AG04450 (cell line): ENCODE measurements at regions not wholly inside any gene's neighbourhood (a gene's known extent, or its start where the extent isn't known, plus 50 kb on each side); places are given as distances from the start of the nearest gene placed in this dataset.

ENCODE experiments used
- CTCF ChIA-PET: fragments of 300-600, 350-600 bp; formaldehyde crosslinking; extraction: SDS; loops from one replicate; lab custom pipeline; 2022; ENCODE audit warnings: antibody characterized with exemption, inconsistent platforms; lab: Charles Lee
- POLR2A ChIA-PET: fragments of 350-600 bp; formaldehyde crosslinking; extraction: SDS; loops from one replicate; lab custom pipeline; 2021; ENCODE audit warnings: antibody characterized with exemption, inconsistent platforms; lab: Yijun Ruan, JAX
- DNase-seq: peaks from one replicate; pipeline ENCODE4 v3.0.0-alpha.2; 2011; ENCODE audit warnings: low read depth, low spot score
- H3K27ac ChIP-seq: one replicate; pipeline ENCODE4 v1.5.1; 2012; ENCODE audit warnings: low read depth, low read length, control low read depth
- H3K27me3 ChIP-seq: one replicate; pipeline ENCODE4 v1.6.0; 2012; ENCODE audit warnings: low read length; ENCODE audit not compliant: control insufficient read depth, insufficient read depth
- H3K4me3 ChIP-seq: 2 replicates; pipeline ENCODE4 v1.5.1; 2011; ENCODE audit warnings: mild to moderate bottlenecking, low read depth, low read length, control low read depth
- H3K9me3 ChIP-seq: 2 replicates; pipeline ENCODE4 v1.5.1; 2012; ENCODE audit warnings: low read length; ENCODE audit not compliant: control insufficient read depth, insufficient read depth
- TF ChIP-seq, protein P1 (sequence below): IDR thresholded peaks from 2 replicates; pipeline ENCODE4 v1.5.1; 2011; ENCODE audit warnings: low read depth, low read length, control low read depth, inconsistent platforms

- no peak overlapping the region for H3K4me3 ChIP-seq
- TF ChIP-seq, protein P1, sequence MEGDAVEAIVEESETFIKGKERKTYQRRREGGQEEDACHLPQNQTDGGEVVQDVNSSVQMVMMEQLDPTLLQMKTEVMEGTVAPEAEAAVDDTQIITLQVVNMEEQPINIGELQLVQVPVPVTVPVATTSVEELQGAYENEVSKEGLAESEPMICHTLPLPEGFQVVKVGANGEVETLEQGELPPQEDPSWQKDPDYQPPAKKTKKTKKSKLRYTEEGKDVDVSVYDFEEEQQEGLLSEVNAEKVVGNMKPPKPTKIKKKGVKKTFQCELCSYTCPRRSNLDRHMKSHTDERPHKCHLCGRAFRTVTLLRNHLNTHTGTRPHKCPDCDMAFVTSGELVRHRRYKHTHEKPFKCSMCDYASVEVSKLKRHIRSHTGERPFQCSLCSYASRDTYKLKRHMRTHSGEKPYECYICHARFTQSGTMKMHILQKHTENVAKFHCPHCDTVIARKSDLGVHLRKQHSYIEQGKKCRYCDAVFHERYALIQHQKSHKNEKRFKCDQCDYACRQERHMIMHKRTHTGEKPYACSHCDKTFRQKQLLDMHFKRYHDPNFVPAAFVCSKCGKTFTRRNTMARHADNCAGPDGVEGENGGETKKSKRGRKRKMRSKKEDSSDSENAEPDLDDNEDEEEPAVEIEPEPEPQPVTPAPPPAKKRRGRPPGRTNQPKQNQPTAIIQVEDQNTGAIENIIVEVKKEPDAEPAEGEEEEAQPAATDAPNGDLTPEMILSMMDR = no peak
- no peak for DNase-seq
- CTCF ChIA-PET = no interaction called here
- H3K9me3 ChIP-seq = peaks cover 80% of the 10 kb centered on the region
- POLR2A ChIA-PET = no interaction called here
- H3K27me3 ChIP-seq = no peaks in the 10 kb centered on the region
- no peak overlapping the region for H3K27ac ChIP-seq
Observed at GRCh38 chr22:49545606-49546005, 282.1 kb downstream of the BRD1 start.

GRCh38 chr22:49544286-49544685 lies 283.4 kb downstream of the BRD1 start:
- H3K9me3 ChIP-seq = peaks cover 74% of the 10 kb centered on the region
- H3K4me3 ChIP-seq = no peak overlapping the region
- H3K27ac ChIP-seq = no peak overlapping the region
- TF ChIP-seq, protein P1 = no peak
- no peaks in the 10 kb centered on the region for H3K27me3 ChIP-seq
- no peak for DNase-seq
- CTCF ChIA-PET = no interaction called here
- POLR2A ChIA-PET = no interaction called here

GRCh38 chr22:49543876-49544275 lies 283.8 kb downstream of the BRD1 start:
- ChIA-PET POLR2A (no interaction called here), CTCF (no interaction called here)
- Histone ChIP-seq H3K27me3 (no peaks in the 10 kb centered on the region), H3K27ac (no peak overlapping the region), H3K4me3 (no peak overlapping the region), H3K9me3 (peaks cover 70% of the 10 kb centered on the region)
- DNase-seq = no peak
- TF ChIP-seq, protein P1 = no peak

DNA sequence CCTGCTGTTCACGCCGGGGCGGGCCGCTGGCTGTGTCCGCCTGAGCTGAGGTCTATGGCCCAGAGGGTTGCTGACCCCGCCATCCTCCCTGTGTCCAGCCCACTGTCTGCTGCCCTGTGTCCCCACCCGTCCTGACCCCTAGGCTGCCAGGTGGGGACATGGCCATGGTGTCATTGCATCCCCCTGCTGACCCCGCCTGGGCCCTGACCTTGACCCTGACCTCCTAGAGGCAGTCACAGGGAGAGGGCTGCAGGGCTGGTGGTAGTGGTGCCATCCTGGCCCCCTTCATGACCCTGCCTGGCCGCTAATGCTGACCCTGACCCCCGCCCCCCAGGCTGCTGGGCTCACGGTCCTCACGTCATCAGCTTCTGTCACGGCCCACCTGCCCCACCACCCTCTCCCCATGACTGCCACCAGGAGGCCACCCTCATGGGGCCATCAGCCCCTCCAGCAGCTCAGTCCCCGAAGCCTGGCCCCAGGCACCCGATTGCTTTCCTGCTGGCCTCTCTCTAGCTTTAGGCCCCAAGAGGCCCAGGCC lies 285.9 kb downstream of the BRD1 start:
- Histone ChIP-seq H3K4me3 (no peak overlapping the region), H3K9me3 (peaks cover 61% of the 10 kb centered on the region), H3K27me3 (no peaks in the 10 kb centered on the region), H3K27ac (no peak overlapping the region)
- no peak for DNase-seq
- ChIA-PET POLR2A (no interaction called here), CTCF (no interaction called here)
- TF ChIP-seq, protein P1 = no peak

DNA sequence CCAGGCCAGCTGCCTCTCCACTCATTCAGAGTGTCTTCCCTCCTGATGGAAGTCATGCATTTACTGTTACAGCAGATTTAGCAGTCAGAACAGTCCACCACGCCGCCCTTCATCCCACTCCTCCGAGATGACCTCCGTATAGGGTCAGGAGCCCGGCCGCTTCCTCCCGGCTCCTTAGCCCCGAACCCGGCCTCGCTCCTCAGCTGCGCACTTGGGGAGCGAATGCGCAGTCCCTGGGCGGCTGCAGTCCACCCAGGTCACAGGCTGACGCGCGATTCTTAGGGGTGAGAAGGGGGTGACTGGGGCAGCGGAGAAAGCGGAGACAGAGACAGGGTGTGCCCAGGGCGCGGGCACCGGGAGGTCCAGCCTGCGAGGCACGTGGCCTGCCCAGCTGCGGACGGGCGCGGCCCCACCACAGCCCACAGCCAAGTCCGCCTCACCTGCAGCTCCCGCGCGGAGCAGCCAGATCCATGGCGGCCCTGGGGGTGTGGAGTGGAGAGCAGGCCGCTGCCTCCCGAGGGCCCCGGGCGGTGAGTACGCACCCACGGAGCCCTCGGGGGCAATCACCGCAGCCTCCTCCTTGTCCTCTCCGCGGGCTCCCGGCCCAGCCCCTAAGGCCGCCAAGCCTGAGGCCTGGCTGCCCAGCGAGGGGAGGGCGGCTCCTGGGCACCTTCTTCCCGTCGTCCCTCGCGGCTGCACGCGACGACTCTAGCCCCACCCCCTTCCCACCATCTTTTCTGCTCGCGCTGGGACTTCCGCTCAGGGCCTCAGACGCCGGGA lies 286.6 kb downstream of the BRD1 start:
- no peak overlapping the region for H3K4me3 ChIP-seq
- TF ChIP-seq, protein P1 = no peak
- H3K9me3 ChIP-seq = peaks cover 60% of the 10 kb centered on the region
- no peaks in the 10 kb centered on the region for H3K27me3 ChIP-seq
- no peak overlapping the region for H3K27ac ChIP-seq
- DNase-seq = no peak
- CTCF ChIA-PET = no interaction called here
- POLR2A ChIA-PET = no interaction called here
